ENCODE measurements at regions not wholly inside any gene's neighbourhood (a gene's known extent, or its start where the extent isn't known, plus 50 kb on each side); places are given as distances from the start of the nearest gene placed in this dataset.

- Histone ChIP-seq H3K9me2 (ENCODE audit: insufficient read depth, low read length) (no peaks in the 10 kb centered on the region), H4K20me1 (ENCODE audit: insufficient read depth) (no peaks in the 10 kb centered on the region)
- TF ChIP-seq, protein P1, sequence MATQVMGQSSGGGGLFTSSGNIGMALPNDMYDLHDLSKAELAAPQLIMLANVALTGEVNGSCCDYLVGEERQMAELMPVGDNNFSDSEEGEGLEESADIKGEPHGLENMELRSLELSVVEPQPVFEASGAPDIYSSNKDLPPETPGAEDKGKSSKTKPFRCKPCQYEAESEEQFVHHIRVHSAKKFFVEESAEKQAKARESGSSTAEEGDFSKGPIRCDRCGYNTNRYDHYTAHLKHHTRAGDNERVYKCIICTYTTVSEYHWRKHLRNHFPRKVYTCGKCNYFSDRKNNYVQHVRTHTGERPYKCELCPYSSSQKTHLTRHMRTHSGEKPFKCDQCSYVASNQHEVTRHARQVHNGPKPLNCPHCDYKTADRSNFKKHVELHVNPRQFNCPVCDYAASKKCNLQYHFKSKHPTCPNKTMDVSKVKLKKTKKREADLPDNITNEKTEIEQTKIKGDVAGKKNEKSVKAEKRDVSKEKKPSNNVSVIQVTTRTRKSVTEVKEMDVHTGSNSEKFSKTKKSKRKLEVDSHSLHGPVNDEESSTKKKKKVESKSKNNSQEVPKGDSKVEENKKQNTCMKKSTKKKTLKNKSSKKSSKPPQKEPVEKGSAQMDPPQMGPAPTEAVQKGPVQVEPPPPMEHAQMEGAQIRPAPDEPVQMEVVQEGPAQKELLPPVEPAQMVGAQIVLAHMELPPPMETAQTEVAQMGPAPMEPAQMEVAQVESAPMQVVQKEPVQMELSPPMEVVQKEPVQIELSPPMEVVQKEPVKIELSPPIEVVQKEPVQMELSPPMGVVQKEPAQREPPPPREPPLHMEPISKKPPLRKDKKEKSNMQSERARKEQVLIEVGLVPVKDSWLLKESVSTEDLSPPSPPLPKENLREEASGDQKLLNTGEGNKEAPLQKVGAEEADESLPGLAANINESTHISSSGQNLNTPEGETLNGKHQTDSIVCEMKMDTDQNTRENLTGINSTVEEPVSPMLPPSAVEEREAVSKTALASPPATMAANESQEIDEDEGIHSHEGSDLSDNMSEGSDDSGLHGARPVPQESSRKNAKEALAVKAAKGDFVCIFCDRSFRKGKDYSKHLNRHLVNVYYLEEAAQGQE (IDR thresholded peaks at IDR 0.05; ENCODE audit: borderline replicate concordance), result no peak
- TF ChIP-seq EP300 (conservative IDR thresholded peaks at IDR 0.05; ENCODE audit: poor library complexity, severe bottlenecking) (no peak), TAF1 (IDR thresholded peaks at IDR 0.05; ENCODE audit: low read depth) (no peak), EZH2 (IDR thresholded peaks at IDR 0.05; ENCODE audit: borderline replicate concordance, insufficient read depth, low read length, poor library complexity, severe bottlenecking) (no peak), RAD21 (conservative IDR thresholded peaks at IDR 0.05) (no peak), CTCF (IDR thresholded peaks at IDR 0.05; ENCODE audit: poor library complexity, severe bottlenecking) (no peak), SMC3 (conservative IDR thresholded peaks at IDR 0.05; ENCODE audit: poor library complexity) (no peak), MXI1 (conservative IDR thresholded peaks at IDR 0.05; ENCODE audit: poor library complexity, severe bottlenecking) (no peak), POLR2AphosphoS5 (IDR thresholded peaks at IDR 0.05) (no peak)
These were observed 396.2 kb upstream of the RAG2 start for GRCh38 chr11:36994208-36994607.

DNA sequence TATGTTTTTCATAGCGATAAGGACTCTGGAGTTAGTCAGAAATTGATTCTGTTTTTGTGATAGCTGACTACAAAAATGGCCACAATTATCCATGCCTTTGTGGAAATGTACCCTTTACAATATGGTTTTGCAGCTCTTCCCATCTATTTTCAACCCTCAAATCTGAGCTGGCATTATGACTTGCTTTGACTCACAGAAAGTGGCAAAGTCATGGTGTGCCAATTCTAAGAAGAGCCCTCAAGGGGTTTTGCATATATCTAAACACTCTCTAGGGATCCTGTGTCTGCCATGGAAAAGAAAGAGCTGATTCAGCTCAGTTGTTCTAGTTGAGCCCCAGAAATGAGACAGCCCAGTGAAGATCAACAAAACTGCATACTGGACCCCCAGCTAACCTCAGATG, 390.5 kb upstream of the RAG2 start:
- no peak overlapping the region for H3K4me3 ChIP-seq (ENCODE audit: low read length)
- TF ChIP-seq CTCF (IDR thresholded peaks at IDR 0.05; ENCODE audit: poor library complexity, severe bottlenecking), result no peak
- no peak for TF ChIP-seq TAF1 (IDR thresholded peaks at IDR 0.05; ENCODE audit: low read depth)
- no peak for TF ChIP-seq RAD21 (conservative IDR thresholded peaks at IDR 0.05)
- peaks cover 5% of the 10 kb centered on the region for H3K9me3 ChIP-seq (ENCODE audit: low read length)
- H3K27me3 ChIP-seq (ENCODE audit: insufficient read depth, low read depth, low read length), result no peaks in the 10 kb centered on the region
- H3K4me2 ChIP-seq (ENCODE audit: low read length), result no peak overlapping the region
- no peaks in the 10 kb centered on the region for H3K9me2 ChIP-seq (ENCODE audit: insufficient read depth, low read length)
- no peaks in the 10 kb centered on the region for H3K79me2 ChIP-seq (replicated peaks; ENCODE audit: insufficient read depth, low read length)
- H3K36me3 ChIP-seq (ENCODE audit: insufficient read depth, low read length), result no peaks in the 10 kb centered on the region
- no peak overlapping the region for H3K9ac ChIP-seq (ENCODE audit: low read length)
- no peak overlapping the region for H2AFZ ChIP-seq (ENCODE audit: low read depth, low read length)
- H3F3A ChIP-seq (ENCODE audit: insufficient read depth, low read length, poor library complexity, severe bottlenecking), result no peaks in the 10 kb centered on the region
- no peak overlapping the region for H3K27ac ChIP-seq (ENCODE audit: low read length)
- no peaks in the 10 kb centered on the region for H4K20me1 ChIP-seq (ENCODE audit: insufficient read depth)

More at GRCh38 chr11:36994208-36994607, 396.2 kb upstream of the RAG2 start:
- Histone ChIP-seq H2AFZ (ENCODE audit: low read depth, low read length) (no peak overlapping the region), H3F3A (ENCODE audit: insufficient read depth, low read length, poor library complexity, severe bottlenecking) (no peaks in the 10 kb centered on the region), H3K4me2 (ENCODE audit: low read length) (no peak overlapping the region), H3K36me3 (ENCODE audit: insufficient read depth, low read length) (no peaks in the 10 kb centered on the region), H3K9ac (ENCODE audit: low read length) (no peak overlapping the region), H3K9me3 (ENCODE audit: low read length) (no peaks in the 10 kb centered on the region), H3K79me2 (replicated peaks; ENCODE audit: insufficient read depth, low read length) (no peaks in the 10 kb centered on the region), H3K27me3 (ENCODE audit: insufficient read depth, low read depth, low read length) (no peaks in the 10 kb centered on the region), H3K27ac (ENCODE audit: low read length) (no peak overlapping the region), H3K4me3 (ENCODE audit: low read length) (no peak overlapping the region)
